ENCODE measurements at regions not wholly inside any gene's neighbourhood (a gene's known extent, or its start where the extent isn't known, plus 50 kb on each side); places are given as distances from the start of the nearest gene placed in this dataset.

- Histone ChIP-seq H3K9me3 (no peaks in the 10 kb centered on the region), H3K4me1 (ENCODE audit: control insufficient read depth in 1 of 2, insufficient read depth in 1 of 2, low read depth in 1 of 2, low read length in 1 of 2) (no peaks in the 10 kb centered on the region), H3K27me3 (no peaks in the 10 kb centered on the region), H3K4me3 (ENCODE audit: low read depth in 1 of 2, low read length in 1 of 2) (no peak overlapping the region), H3K36me3 (no peaks in the 10 kb centered on the region), H3K27ac (no peak overlapping the region)
- no peak for TF ChIP-seq CTCF (IDR thresholded peaks at IDR 0.05)
Observed at GRCh38 chr14:84029246-84029645, 1500.7 kb upstream of the FLRT2 start.

DNA sequence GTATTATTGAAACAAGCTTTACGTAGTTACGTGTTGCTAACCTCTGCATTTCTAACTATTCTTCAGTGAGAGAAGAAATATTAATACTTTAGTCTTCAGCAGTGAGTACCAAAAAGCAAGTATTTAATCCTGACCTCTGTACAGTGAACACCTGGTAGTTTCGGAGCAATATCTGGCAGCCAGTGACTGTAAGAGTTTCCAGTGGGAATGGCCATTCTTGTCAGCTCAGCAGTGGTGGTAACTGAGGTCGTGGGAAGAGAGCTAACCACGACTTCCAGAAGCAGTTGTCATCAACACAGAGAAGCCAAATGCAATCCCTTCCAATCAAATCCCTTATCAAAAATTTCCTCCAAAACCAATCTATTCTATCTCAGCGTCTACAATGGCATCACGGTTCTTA, 1500.2 kb upstream of the FLRT2 start:
- TF ChIP-seq CTCF (IDR thresholded peaks at IDR 0.05): no peak
- Histone ChIP-seq H3K27me3 (no peaks in the 10 kb centered on the region), H3K4me3 (ENCODE audit: low read depth in 1 of 2, low read length in 1 of 2) (no peak overlapping the region), H3K36me3 (no peaks in the 10 kb centered on the region), H3K4me1 (ENCODE audit: control insufficient read depth in 1 of 2, insufficient read depth in 1 of 2, low read depth in 1 of 2, low read length in 1 of 2) (no peaks in the 10 kb centered on the region), H3K27ac (no peak overlapping the region), H3K9me3 (no peaks in the 10 kb centered on the region)

DNA sequence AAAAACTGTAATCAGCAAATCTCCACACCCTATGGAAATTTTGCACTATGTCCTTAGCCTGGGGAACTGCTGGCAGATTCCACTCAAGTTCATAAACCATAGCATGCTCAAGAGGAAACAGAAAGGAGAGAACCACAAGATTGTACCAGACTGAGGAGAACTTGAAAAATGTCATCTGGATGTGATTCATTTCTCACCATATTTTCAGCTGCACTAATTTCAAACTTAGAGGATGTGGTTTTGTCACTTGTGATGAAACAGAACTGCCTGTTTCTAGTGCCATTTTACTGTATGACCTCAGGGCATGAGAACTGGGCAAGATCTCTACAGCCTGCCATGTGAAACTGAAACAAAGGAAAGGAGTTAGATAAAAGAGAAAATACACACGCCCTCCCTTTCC, 1493.1 kb upstream of the FLRT2 start:
- H3K4me3 ChIP-seq (ENCODE audit: low read depth in 1 of 2, low read length in 1 of 2): no peak overlapping the region
- peak overlapping the region; percentile 20 for H3K27ac ChIP-seq
- no peaks in the 10 kb centered on the region for H3K9me3 ChIP-seq
- H3K4me1 ChIP-seq (ENCODE audit: control insufficient read depth in 1 of 2, insufficient read depth in 1 of 2, low read depth in 1 of 2, low read length in 1 of 2): no peaks in the 10 kb centered on the region
- H3K36me3 ChIP-seq: no peaks in the 10 kb centered on the region
- TF ChIP-seq CTCF (IDR thresholded peaks at IDR 0.05): no peak
- no peaks in the 10 kb centered on the region for H3K27me3 ChIP-seq

GRCh38 chr14:84037593-84037992, 1492.4 kb upstream of the FLRT2 start:
- Histone ChIP-seq H3K4me1 (ENCODE audit: control insufficient read depth in 1 of 2, insufficient read depth in 1 of 2, low read depth in 1 of 2, low read length in 1 of 2) (no peaks in the 10 kb centered on the region), H3K27me3 (no peaks in the 10 kb centered on the region), H3K36me3 (no peaks in the 10 kb centered on the region), H3K9me3 (no peaks in the 10 kb centered on the region), H3K27ac (no peak overlapping the region), H3K4me3 (ENCODE audit: low read depth in 1 of 2, low read length in 1 of 2) (no peak overlapping the region)
- no peak for TF ChIP-seq CTCF (IDR thresholded peaks at IDR 0.05)

GRCh38 chr14:84040101-84040500, 1489.8 kb upstream of the FLRT2 start:
- no peaks in the 10 kb centered on the region for H3K36me3 ChIP-seq
- no peaks in the 10 kb centered on the region for H3K4me1 ChIP-seq (ENCODE audit: control insufficient read depth in 1 of 2, insufficient read depth in 1 of 2, low read depth in 1 of 2, low read length in 1 of 2)
- H3K4me3 ChIP-seq (ENCODE audit: low read depth in 1 of 2, low read length in 1 of 2): no peak overlapping the region
- H3K27me3 ChIP-seq: no peaks in the 10 kb centered on the region
- TF ChIP-seq CTCF (IDR thresholded peaks at IDR 0.05): no peak
- H3K9me3 ChIP-seq: no peaks in the 10 kb centered on the region
- no peak overlapping the region for H3K27ac ChIP-seq

- H3K4me3 ChIP-seq (ENCODE audit: low read depth in 1 of 2, low read length in 1 of 2): no peak overlapping the region
- no peaks in the 10 kb centered on the region for H3K4me1 ChIP-seq (ENCODE audit: control insufficient read depth in 1 of 2, insufficient read depth in 1 of 2, low read depth in 1 of 2, low read length in 1 of 2)
- H3K27ac ChIP-seq: no peak overlapping the region
- no peaks in the 10 kb centered on the region for H3K36me3 ChIP-seq
- no peak for TF ChIP-seq CTCF (IDR thresholded peaks at IDR 0.05)
- H3K9me3 ChIP-seq: no peaks in the 10 kb centered on the region
- H3K27me3 ChIP-seq: no peaks in the 10 kb centered on the region
Observed at GRCh38 chr14:84041421-84041820, 1488.5 kb upstream of the FLRT2 start.
